ENCODE measurements at regions not wholly inside any gene's neighbourhood (a gene's known extent, or its start where the extent isn't known, plus 50 kb on each side); places are given as distances from the start of the nearest gene placed in this dataset.

GRCh38 chr10:105359708-105360107 lies 718.6 kb downstream of the SORCS3 start:
- no peaks in the 10 kb centered on the region for H3K4me1 ChIP-seq (ENCODE audit: insufficient read depth, low read length)
- 0 out of 2 replicates have a peak, but pooled peaks cover 7% of the 10 kb centered on the region for H3K9me3 ChIP-seq (ENCODE audit: insufficient read depth, low read depth, low read length)
- no peak overlapping the region for H3K4me3 ChIP-seq (ENCODE audit: low read length)
- WGBS: 93% methylated on average over 2 of the region's 3 CpGs
- H3K27me3 ChIP-seq (ENCODE audit: insufficient read depth, low read length): no peaks in the 10 kb centered on the region
- H3K9ac ChIP-seq (ENCODE audit: low read depth, low read length): no peak overlapping the region
- no peak overlapping the region for H3K27ac ChIP-seq (ENCODE audit: low read depth, low read length)
- H3K36me3 ChIP-seq (ENCODE audit: insufficient read depth, low read length): no peaks in the 10 kb centered on the region

DNA sequence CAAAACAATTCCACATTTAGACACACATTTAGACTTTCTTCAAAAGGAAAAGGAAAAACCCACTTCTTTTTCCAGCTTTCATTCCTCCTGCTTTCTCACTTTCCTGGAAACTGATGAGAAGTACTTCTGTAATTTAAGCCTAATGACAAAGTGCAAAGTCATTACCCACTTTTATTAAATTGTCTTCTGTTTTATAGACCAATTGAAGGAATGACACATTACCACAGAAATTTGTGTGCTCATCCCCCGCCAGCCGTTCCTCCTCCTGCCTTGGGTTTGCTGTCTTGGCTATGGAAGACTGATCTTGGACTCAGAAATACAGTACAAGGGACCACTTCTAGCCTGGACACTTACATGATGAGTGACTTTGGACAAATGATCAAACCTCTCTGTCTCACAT lies 717.8 kb downstream of the SORCS3 start:
- 94% methylated on average over 2 of the region's 2 CpGs for WGBS
- Histone ChIP-seq H3K9me3 (ENCODE audit: insufficient read depth, low read depth, low read length) (0 out of 2 replicates have a peak, but pooled peaks cover 7% of the 10 kb centered on the region), H3K36me3 (ENCODE audit: insufficient read depth, low read length) (no peaks in the 10 kb centered on the region), H3K4me1 (ENCODE audit: insufficient read depth, low read length) (no peaks in the 10 kb centered on the region), H3K27me3 (ENCODE audit: insufficient read depth, low read length) (no peaks in the 10 kb centered on the region), H3K4me3 (ENCODE audit: low read length) (no peak overlapping the region), H3K27ac (ENCODE audit: low read depth, low read length) (no peak overlapping the region), H3K9ac (ENCODE audit: low read depth, low read length) (no peak overlapping the region)

DNA sequence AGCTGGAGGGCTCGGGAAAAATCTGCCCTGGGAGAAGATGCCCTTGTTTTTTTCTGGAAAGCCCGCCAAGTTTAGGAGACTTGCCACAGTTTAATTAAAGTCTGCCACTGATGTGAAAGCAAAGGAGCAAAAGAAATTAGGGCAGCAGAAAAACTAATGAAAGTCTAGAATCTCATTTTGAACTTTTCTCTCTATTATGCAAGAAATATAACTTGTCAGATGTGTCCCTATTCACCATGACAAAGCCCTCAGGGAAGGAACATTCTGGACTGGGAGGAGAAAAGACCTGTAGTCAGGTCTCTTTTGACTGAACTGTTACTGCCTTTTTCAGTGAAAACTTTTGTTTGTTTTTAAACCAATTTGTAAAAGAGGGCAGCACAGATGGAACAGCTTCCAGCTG lies 715.5 kb downstream of the SORCS3 start:
- H3K4me1 ChIP-seq (ENCODE audit: insufficient read depth, low read length): no peaks in the 10 kb centered on the region
- H3K9ac ChIP-seq (ENCODE audit: low read depth, low read length): no peak overlapping the region
- H3K9me3 ChIP-seq (ENCODE audit: insufficient read depth, low read depth, low read length): no peaks in the 10 kb centered on the region
- H3K27me3 ChIP-seq (ENCODE audit: insufficient read depth, low read length): no peaks in the 10 kb centered on the region
- no peaks in the 10 kb centered on the region for H3K36me3 ChIP-seq (ENCODE audit: insufficient read depth, low read length)
- H3K4me3 ChIP-seq (ENCODE audit: low read length): no peak overlapping the region
- 93% methylated on average over 2 of the region's 2 CpGs for WGBS
- no peak overlapping the region for H3K27ac ChIP-seq (ENCODE audit: low read depth, low read length)

DNA sequence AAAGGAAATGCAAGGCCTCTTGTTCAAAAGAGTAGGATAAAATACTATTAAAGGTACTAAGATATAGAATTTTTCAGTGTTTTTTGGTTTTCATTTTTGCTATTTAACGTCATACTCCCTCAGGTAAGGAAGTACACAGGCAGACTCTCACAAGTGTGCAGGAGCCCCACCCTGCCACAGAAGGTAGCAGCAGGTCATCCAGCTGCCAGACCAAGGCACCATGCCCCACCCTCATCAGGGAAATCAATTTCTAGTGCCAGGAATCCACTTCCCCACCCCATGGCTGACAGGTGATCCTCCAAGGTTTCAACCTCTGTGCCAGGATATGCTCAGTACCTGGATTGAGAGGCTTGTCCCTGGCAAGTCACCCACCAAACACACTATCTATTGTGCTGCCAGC lies 712.9 kb downstream of the SORCS3 start:
- WGBS: 100% methylated on average over 1 of the region's 1 CpG
- Histone ChIP-seq H3K4me3 (ENCODE audit: low read length) (no peak overlapping the region), H3K9ac (ENCODE audit: low read depth, low read length) (no peak overlapping the region), H3K4me1 (ENCODE audit: insufficient read depth, low read length) (0 out of 2 replicates have a peak, but pooled peaks cover 3% of the 10 kb centered on the region), H3K9me3 (ENCODE audit: insufficient read depth, low read depth, low read length) (no peaks in the 10 kb centered on the region), H3K27me3 (ENCODE audit: insufficient read depth, low read length) (no peaks in the 10 kb centered on the region), H3K27ac (ENCODE audit: low read depth, low read length) (no peak overlapping the region), H3K36me3 (ENCODE audit: insufficient read depth, low read length) (no peaks in the 10 kb centered on the region)

DNA sequence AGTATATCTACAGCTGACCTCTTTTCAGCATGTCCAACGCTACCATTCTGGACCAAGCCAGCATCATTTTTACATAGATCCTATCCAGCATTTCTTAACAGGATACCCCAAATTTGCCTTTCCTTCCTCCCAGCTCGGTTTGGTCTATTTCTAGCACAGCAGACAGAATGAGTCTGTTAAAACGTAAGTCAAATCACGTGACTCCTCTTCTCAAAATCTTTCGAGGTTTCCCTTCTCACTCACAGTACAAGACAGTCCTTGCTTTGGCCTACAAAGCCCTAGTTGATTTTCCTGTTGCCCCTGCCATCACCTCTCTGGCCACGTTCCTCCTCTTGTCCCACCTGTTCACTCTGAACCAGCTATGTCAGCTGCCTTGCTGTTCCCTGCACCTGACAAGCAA lies 711.7 kb downstream of the SORCS3 start:
- no peaks in the 10 kb centered on the region for H3K9me3 ChIP-seq (ENCODE audit: insufficient read depth, low read depth, low read length)
- WGBS: 90% methylated on average over 6 of the region's 6 CpGs
- no peaks in the 10 kb centered on the region for H3K36me3 ChIP-seq (ENCODE audit: insufficient read depth, low read length)
- H3K9ac ChIP-seq (ENCODE audit: low read depth, low read length): no peak overlapping the region
- H3K27me3 ChIP-seq (ENCODE audit: insufficient read depth, low read length): no peaks in the 10 kb centered on the region
- H3K27ac ChIP-seq (ENCODE audit: low read depth, low read length): no peak overlapping the region
- 0 out of 2 replicates have a peak, but pooled peaks cover 3% of the 10 kb centered on the region for H3K4me1 ChIP-seq (ENCODE audit: insufficient read depth, low read length)
- H3K4me3 ChIP-seq (ENCODE audit: low read length): no peak overlapping the region

GRCh38 chr10:105352281-105352680 lies 711.2 kb downstream of the SORCS3 start:
- Histone ChIP-seq H3K9me3 (ENCODE audit: insufficient read depth, low read depth, low read length) (no peaks in the 10 kb centered on the region), H3K27me3 (ENCODE audit: insufficient read depth, low read length) (no peaks in the 10 kb centered on the region), H3K36me3 (ENCODE audit: insufficient read depth, low read length) (no peaks in the 10 kb centered on the region), H3K4me3 (ENCODE audit: low read length) (no peak overlapping the region), H3K9ac (ENCODE audit: low read depth, low read length) (no peak overlapping the region), H3K27ac (ENCODE audit: low read depth, low read length) (no peak overlapping the region), H3K4me1 (ENCODE audit: insufficient read depth, low read length) (0 out of 2 replicates have a peak, but pooled peaks cover 3% of the 10 kb centered on the region)
- 100% methylated on average over 1 of the region's 2 CpGs for WGBS

DNA sequence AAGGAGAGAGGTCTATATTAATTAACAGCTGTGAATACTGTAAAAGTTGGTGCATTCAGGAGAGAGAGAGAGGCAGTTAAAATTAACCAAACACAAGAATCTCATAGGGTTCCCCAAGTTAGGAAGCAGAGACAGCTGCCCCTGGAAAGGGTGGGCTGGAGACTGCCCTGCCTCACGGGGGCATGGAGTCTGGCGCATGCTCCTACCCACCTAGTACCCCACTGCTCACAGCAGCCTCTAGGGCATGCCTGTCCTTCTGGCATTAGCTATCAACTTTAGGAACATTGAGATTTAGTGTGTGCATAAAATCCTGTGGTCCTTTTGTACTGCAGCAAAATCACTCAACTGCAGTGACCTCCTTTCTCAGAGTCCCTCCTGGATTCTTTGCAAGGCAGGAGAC lies 710.1 kb downstream of the SORCS3 start:
- H3K4me1 ChIP-seq (ENCODE audit: insufficient read depth, low read length): 0 out of 2 replicates have a peak, but pooled peaks cover 3% of the 10 kb centered on the region
- no peaks in the 10 kb centered on the region for H3K27me3 ChIP-seq (ENCODE audit: insufficient read depth, low read length)
- no peak overlapping the region; the same call in 1 of the 2 replicates for H3K9ac ChIP-seq (ENCODE audit: low read depth, low read length)
- WGBS: 90% methylated on average over 1 of the region's 2 CpGs
- no peaks in the 10 kb centered on the region for H3K36me3 ChIP-seq (ENCODE audit: insufficient read depth, low read length)
- H3K4me3 ChIP-seq (ENCODE audit: low read length): no peak overlapping the region
- no peak overlapping the region for H3K27ac ChIP-seq (ENCODE audit: low read depth, low read length)
- no peaks in the 10 kb centered on the region for H3K9me3 ChIP-seq (ENCODE audit: insufficient read depth, low read depth, low read length)

GRCh38 chr10:105347487-105347886 lies 706.4 kb downstream of the SORCS3 start:
- H3K27me3 ChIP-seq (ENCODE audit: insufficient read depth, low read length): no peaks in the 10 kb centered on the region
- WGBS: 98% methylated on average over 2 of the region's 2 CpGs

DNA sequence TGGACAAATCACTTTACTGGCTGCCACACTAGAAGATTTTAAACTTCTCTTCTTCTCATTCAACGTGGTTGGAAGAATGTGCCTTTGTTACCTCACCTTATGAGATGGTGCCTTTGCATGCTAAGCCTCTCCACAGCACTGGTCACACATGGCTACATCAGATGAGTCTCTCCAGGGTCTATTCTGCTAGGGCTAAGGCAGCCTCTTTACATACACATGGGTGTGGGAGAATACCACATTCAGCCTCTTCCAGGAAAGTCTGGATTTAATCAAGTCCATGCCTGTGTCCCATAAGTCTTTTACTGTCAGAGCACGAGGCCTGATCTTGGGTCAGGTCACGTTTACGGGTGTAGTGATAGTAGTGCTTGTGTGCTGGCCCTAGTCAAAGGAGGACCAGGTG lies 701.5 kb downstream of the SORCS3 start:
- no peaks in the 10 kb centered on the region for H3K27me3 ChIP-seq (ENCODE audit: insufficient read depth, low read length)
- 80% methylated on average over 4 of the region's 4 CpGs for WGBS
- no peaks in the 10 kb centered on the region for H3K9me3 ChIP-seq (ENCODE audit: insufficient read depth, low read depth, low read length)
- no peaks in the 10 kb centered on the region for H3K36me3 ChIP-seq (ENCODE audit: insufficient read depth, low read length)
- H3K4me3 ChIP-seq (ENCODE audit: low read length): no peak overlapping the region
- H3K9ac ChIP-seq (ENCODE audit: low read depth, low read length): no peak overlapping the region
- H3K27ac ChIP-seq (ENCODE audit: low read depth, low read length): no peak overlapping the region
- H3K4me1 ChIP-seq (ENCODE audit: insufficient read depth, low read length): no peaks in the 10 kb centered on the region

More at GRCh38 chr10:105347487-105347886, 706.4 kb downstream of the SORCS3 start:
- Histone ChIP-seq H3K4me3 (ENCODE audit: low read length) (no peak overlapping the region), H3K9me3 (ENCODE audit: insufficient read depth, low read depth, low read length) (no peaks in the 10 kb centered on the region), H3K27ac (ENCODE audit: low read depth, low read length) (no peak overlapping the region), H3K4me1 (ENCODE audit: insufficient read depth, low read length) (0 out of 2 replicates have a peak, but pooled peaks cover 3% of the 10 kb centered on the region), H3K36me3 (ENCODE audit: insufficient read depth, low read length) (no peaks in the 10 kb centered on the region), H3K9ac (ENCODE audit: low read depth, low read length) (no peak overlapping the region)

DNA sequence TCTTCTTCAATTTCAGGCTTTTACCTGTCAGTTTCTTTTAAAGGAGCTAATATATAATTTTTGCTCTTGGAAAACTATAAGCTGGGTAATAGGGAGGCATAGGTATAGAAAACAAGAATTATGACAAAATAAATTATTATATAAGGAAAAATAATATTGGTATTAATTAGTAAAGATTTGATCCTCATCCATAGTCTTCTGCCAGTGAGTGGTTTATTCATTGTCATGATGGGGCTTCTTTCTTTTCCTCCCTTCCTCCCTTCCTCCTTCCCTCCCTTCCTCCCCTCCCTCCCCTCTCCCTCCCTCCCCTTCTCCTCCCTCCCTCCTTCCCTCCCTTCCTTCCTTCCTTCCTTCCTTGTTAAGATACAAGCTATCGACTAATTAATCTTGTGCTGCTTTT lies 698.6 kb downstream of the SORCS3 start:
- no CpG with 5 or more reads among the region's 1 CpG for whole genome bisulfite sequencing
- H3K4me3 ChIP-seq (ENCODE audit: low read length): no peak overlapping the region

GRCh38 chr10:105328503-105329133 lies 687.5 kb downstream of the SORCS3 start:
- no peaks in the 10 kb centered on the region for H3K36me3 ChIP-seq (ENCODE audit: insufficient read depth, low read length)
- no peaks in the 10 kb centered on the region for H3K9me3 ChIP-seq (ENCODE audit: insufficient read depth, low read depth, low read length)
- H3K27ac ChIP-seq (ENCODE audit: low read depth, low read length): no peak overlapping the region
- no peaks in the 10 kb centered on the region for H3K4me1 ChIP-seq (ENCODE audit: insufficient read depth, low read length)
- no peak overlapping the region for H3K4me3 ChIP-seq (ENCODE audit: low read length)
- no peaks in the 10 kb centered on the region for H3K27me3 ChIP-seq (ENCODE audit: insufficient read depth, low read length)
- 100% methylated on average over 1 of the region's 1 CpG for WGBS
- no peak overlapping the region for H3K9ac ChIP-seq (ENCODE audit: low read depth, low read length)

More for the DNA sequence above, 698.6 kb downstream of the SORCS3 start:
- H3K36me3 ChIP-seq (ENCODE audit: insufficient read depth, low read length): no peaks in the 10 kb centered on the region
- no peak overlapping the region for H3K9ac ChIP-seq (ENCODE audit: low read depth, low read length)
- H3K9me3 ChIP-seq (ENCODE audit: insufficient read depth, low read depth, low read length): no peaks in the 10 kb centered on the region
- no peak overlapping the region for H3K27ac ChIP-seq (ENCODE audit: low read depth, low read length)
- no peaks in the 10 kb centered on the region for H3K27me3 ChIP-seq (ENCODE audit: insufficient read depth, low read length)
- no peaks in the 10 kb centered on the region for H3K4me1 ChIP-seq (ENCODE audit: insufficient read depth, low read length)

Data from HUES64 (cell line).